ENCODE measurements at regions not wholly inside any gene's neighbourhood (a gene's known extent, or its start where the extent isn't known, plus 50 kb on each side); places are given as distances from the start of the nearest gene placed in this dataset.

- Mint-ChIP-seq H3K4me3 (ENCODE audit: unreplicated experiment) (no peak overlapping the region), H3K27me3 (ENCODE audit: unreplicated experiment) (peaks cover 14% of the 10 kb centered on the region), H3K27ac (ENCODE audit: unreplicated experiment) (no peak overlapping the region), H3K36me3 (ENCODE audit: unreplicated experiment) (no peaks in the 10 kb centered on the region), H3K4me1 (ENCODE audit: unreplicated experiment) (peaks cover 8% of the 10 kb centered on the region), H3K9me3 (ENCODE audit: unreplicated experiment) (no peaks in the 10 kb centered on the region)
- TF ChIP-seq, protein P1, sequence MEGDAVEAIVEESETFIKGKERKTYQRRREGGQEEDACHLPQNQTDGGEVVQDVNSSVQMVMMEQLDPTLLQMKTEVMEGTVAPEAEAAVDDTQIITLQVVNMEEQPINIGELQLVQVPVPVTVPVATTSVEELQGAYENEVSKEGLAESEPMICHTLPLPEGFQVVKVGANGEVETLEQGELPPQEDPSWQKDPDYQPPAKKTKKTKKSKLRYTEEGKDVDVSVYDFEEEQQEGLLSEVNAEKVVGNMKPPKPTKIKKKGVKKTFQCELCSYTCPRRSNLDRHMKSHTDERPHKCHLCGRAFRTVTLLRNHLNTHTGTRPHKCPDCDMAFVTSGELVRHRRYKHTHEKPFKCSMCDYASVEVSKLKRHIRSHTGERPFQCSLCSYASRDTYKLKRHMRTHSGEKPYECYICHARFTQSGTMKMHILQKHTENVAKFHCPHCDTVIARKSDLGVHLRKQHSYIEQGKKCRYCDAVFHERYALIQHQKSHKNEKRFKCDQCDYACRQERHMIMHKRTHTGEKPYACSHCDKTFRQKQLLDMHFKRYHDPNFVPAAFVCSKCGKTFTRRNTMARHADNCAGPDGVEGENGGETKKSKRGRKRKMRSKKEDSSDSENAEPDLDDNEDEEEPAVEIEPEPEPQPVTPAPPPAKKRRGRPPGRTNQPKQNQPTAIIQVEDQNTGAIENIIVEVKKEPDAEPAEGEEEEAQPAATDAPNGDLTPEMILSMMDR (IDR thresholded peaks at IDR 0.05), result no peak
- DNase-seq (ENCODE audit: extremely low spot score, unreplicated experiment), result no peak
These were observed 184.1 kb upstream of the SYT13 start for GRCh38 chr11:45470151-45470793.

GRCh38 chr11:45468267-45468856 lies 182.2 kb upstream of the SYT13 start:
- H3K9me3 Mint-ChIP-seq (ENCODE audit: unreplicated experiment), result no peaks in the 10 kb centered on the region
- TF ChIP-seq, protein P1 (IDR thresholded peaks at IDR 0.05), result no peak
- no peaks in the 10 kb centered on the region for H3K36me3 Mint-ChIP-seq (ENCODE audit: unreplicated experiment)
- H3K27ac Mint-ChIP-seq (ENCODE audit: unreplicated experiment), result no peak overlapping the region
- no peak for DNase-seq (ENCODE audit: extremely low spot score, unreplicated experiment)
- peaks cover 8% of the 10 kb centered on the region for H3K4me1 Mint-ChIP-seq (ENCODE audit: unreplicated experiment)
- H3K27me3 Mint-ChIP-seq (ENCODE audit: unreplicated experiment), result peaks cover 10% of the 10 kb centered on the region
- no peak overlapping the region for H3K4me3 Mint-ChIP-seq (ENCODE audit: unreplicated experiment)

DNA sequence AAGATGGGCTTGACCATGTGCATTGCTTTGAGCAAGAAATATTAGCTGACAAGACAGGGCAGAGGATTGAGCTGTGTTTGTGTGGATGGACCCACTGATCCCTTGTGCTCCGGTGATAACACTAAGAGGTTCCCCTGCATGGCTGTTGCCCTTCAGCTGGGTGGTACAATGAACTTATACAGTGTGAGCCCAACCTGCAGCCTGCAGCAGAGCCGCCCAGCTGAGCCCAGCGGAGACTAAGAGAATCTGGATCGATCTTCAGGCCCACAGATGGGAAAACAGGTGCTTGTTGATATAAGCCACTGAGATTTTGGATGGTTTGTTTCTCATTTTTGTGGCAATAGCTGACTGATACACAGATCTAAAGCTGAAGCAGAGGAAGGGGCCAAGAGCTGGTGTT lies 177.4 kb upstream of the SYT13 start:
- no peak for DNase-seq (ENCODE audit: extremely low spot score, unreplicated experiment)
- no peak overlapping the region for H3K27ac Mint-ChIP-seq (ENCODE audit: unreplicated experiment)
- no peaks in the 10 kb centered on the region for H3K36me3 Mint-ChIP-seq (ENCODE audit: unreplicated experiment)
- peaks cover 6% of the 10 kb centered on the region for H3K4me1 Mint-ChIP-seq (ENCODE audit: unreplicated experiment)
- H3K4me3 Mint-ChIP-seq (ENCODE audit: unreplicated experiment), result no peak overlapping the region
- TF ChIP-seq, protein P1 (IDR thresholded peaks at IDR 0.05), result no peak
- peaks cover 19% of the 10 kb centered on the region for H3K27me3 Mint-ChIP-seq (ENCODE audit: unreplicated experiment)
- H3K9me3 Mint-ChIP-seq (ENCODE audit: unreplicated experiment), result no peaks in the 10 kb centered on the region

DNA sequence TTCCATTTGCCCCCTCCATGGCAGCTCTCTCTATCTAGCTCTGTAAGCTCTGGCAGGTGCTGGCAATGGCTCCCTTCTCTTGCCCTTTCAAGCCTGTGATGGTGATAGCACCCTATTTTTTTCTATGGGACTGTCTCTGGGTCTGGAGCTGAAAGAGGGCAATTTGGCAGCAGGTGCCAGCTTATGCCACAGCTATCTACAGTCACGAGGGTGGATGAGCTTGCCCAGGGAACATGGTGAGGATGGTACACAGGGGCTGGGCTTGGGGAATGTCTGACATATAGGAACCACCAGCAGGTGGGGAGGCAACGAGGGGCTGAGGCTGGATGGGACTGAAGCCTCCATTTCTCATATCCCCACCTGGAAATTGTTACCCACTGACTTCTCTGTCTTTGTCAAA lies 175.4 kb upstream of the SYT13 start:
- TF ChIP-seq, protein P1 (IDR thresholded peaks at IDR 0.05), result no peak
- Mint-ChIP-seq H3K4me3 (ENCODE audit: unreplicated experiment) (no peak overlapping the region), H3K27me3 (ENCODE audit: unreplicated experiment) (peaks cover 22% of the 10 kb centered on the region)

DNA sequence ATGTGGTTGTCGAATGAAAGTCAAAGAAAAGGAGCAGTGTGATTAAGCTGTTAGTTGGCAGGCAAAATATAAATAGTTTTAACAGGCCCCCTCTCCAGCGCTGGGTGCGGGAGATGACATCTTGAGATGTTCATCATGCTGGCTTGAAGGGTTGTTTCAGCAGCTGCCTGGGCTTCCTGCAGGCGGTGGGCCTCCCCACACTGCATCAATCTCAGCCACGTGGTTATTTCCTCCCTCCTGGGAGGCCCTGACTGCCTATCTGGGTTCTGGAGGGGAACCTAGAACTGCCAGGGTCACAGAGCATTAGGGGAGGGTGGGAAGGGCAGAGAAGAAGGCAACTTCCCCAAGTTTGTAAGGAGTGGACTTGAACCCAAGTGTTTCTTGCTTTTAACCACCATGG lies 173.3 kb upstream of the SYT13 start:
- H3K27ac Mint-ChIP-seq (ENCODE audit: unreplicated experiment), result no peak overlapping the region
- no peak for DNase-seq (ENCODE audit: extremely low spot score, unreplicated experiment)
- no peak overlapping the region for H3K4me3 Mint-ChIP-seq (ENCODE audit: unreplicated experiment)
- no peaks in the 10 kb centered on the region for H3K9me3 Mint-ChIP-seq (ENCODE audit: unreplicated experiment)
- no peaks in the 10 kb centered on the region for H3K36me3 Mint-ChIP-seq (ENCODE audit: unreplicated experiment)
- TF ChIP-seq, protein P1 (IDR thresholded peaks at IDR 0.05), result no peak
- peaks cover 30% of the 10 kb centered on the region for H3K27me3 Mint-ChIP-seq (ENCODE audit: unreplicated experiment)
- H3K4me1 Mint-ChIP-seq (ENCODE audit: unreplicated experiment), result no peaks in the 10 kb centered on the region

More for the DNA sequence above, 175.4 kb upstream of the SYT13 start:
- no peaks in the 10 kb centered on the region for H3K4me1 Mint-ChIP-seq (ENCODE audit: unreplicated experiment)
- H3K9me3 Mint-ChIP-seq (ENCODE audit: unreplicated experiment), result no peaks in the 10 kb centered on the region
- no peak overlapping the region for H3K27ac Mint-ChIP-seq (ENCODE audit: unreplicated experiment)
- H3K36me3 Mint-ChIP-seq (ENCODE audit: unreplicated experiment), result no peaks in the 10 kb centered on the region
- no peak for DNase-seq (ENCODE audit: extremely low spot score, unreplicated experiment)

Measured in osteocyte (in vitro differentiated cells).